GM19328 (cell line): ENCODE measurements at regions not wholly inside any gene's neighbourhood (a gene's known extent, or its start where the extent isn't known, plus 50 kb on each side); places are given as distances from the start of the nearest gene placed in this dataset.
"Not testable (repeated sequence)": the region's sequence is repeated elsewhere in the genome, so short reads cannot be mapped to it uniquely, and the experiment has no call there.

Experiments used
- ATAC-seq: cut with Tn5 transposase; IDR thresholded peaks from one replicate; pipeline ENCODE4 v1.9.1; 2021; ENCODE audit warnings: mild to moderate bottlenecking, moderate library complexity; ENCODE audit not compliant: unreplicated experiment

GRCh38 chr13:22903301-22903700 is 277.5 kb upstream of the SGCG start:
- ATAC-seq: no peak

- ATAC-seq: no peak
These were observed 276.9 kb upstream of the SGCG start for GRCh38 chr13:22903925-22904324.

GRCh38 chr13:22915442-22916082 is 265.2 kb upstream of the SGCG start:
- ATAC-seq: no peak

- not testable (repeated sequence) for ATAC-seq
These were observed 264.5 kb upstream of the SGCG start for GRCh38 chr13:22916276-22916675.

GRCh38 chr13:22925881-22926747 is 254.7 kb upstream of the SGCG start:
- no peak for ATAC-seq

GRCh38 chr13:22926748-22927400 is 253.9 kb upstream of the SGCG start:
- no peak for ATAC-seq

GRCh38 chr13:22927845-22928244 is 252.9 kb upstream of the SGCG start:
- ATAC-seq: not testable (repeated sequence)

- ATAC-seq: no peak
These were observed 251.2 kb upstream of the SGCG start for GRCh38 chr13:22929381-22930126.

- ATAC-seq: no peak
These were observed 249.2 kb upstream of the SGCG start for GRCh38 chr13:22931576-22931975.

- ATAC-seq: not testable (repeated sequence)
These were observed 248.0 kb upstream of the SGCG start for GRCh38 chr13:22932632-22933412.

- ATAC-seq: no peak
These were observed 247.1 kb upstream of the SGCG start for GRCh38 chr13:22933571-22934181.

GRCh38 chr13:22934744-22935523 is 245.8 kb upstream of the SGCG start:
- ATAC-seq: no peak

- no peak for ATAC-seq
These were observed 244.6 kb upstream of the SGCG start for GRCh38 chr13:22936228-22936627.

GRCh38 chr13:22937241-22937640 is 243.5 kb upstream of the SGCG start:
- ATAC-seq: no peak

GRCh38 chr13:22937953-22938352 is 242.8 kb upstream of the SGCG start:
- no peak for ATAC-seq

GRCh38 chr13:22938576-22938975 is 242.2 kb upstream of the SGCG start:
- no peak for ATAC-seq

GRCh38 chr13:22939157-22939556 is 241.6 kb upstream of the SGCG start:
- ATAC-seq: no peak

- no peak for ATAC-seq
These were observed 240.6 kb upstream of the SGCG start for GRCh38 chr13:22940090-22940710.

- no peak for ATAC-seq
These were observed 240.0 kb upstream of the SGCG start for GRCh38 chr13:22940736-22941135.
